B cell (primary cell): ENCODE measurements at regions not wholly inside any gene's neighbourhood (a gene's known extent, or its start where the extent isn't known, plus 50 kb on each side); places are given as distances from the start of the nearest gene placed in this dataset.

Experiments
- ATAC-seq: fragments of 200-7000 bp; cut with Tn5 transposase; one replicate; pipeline ENCODE4 v1.10.0; 2021; ENCODE audit warnings: low read depth, mild to moderate bottlenecking, moderate number of reproducible peaks, moderate library complexity
- CTCF ChIA-PET: fragments of 350-600 bp; sonication (Branson Sonifier 250); formaldehyde crosslinking; loops from one replicate; lab custom pipeline; 2021; ENCODE audit warnings: antibody characterized with exemption, inconsistent platforms; lab: Charles Lee
- POLR2A ChIA-PET: fragments of 350-600 bp; sonication (Branson Sonifier 250); formaldehyde crosslinking; loops from one replicate; lab custom pipeline; 2021; ENCODE audit warnings: antibody characterized with exemption; lab: Charles Lee
- DNase-seq: peaks from one replicate; pipeline ENCODE4 v3.0.0; 2013
- H2AFZ ChIP-seq: 2 replicates; pipeline ENCODE4 v1.6.1; 2012; ENCODE audit warnings: mild to moderate bottlenecking, low read depth, low read length; ENCODE audit not compliant: insufficient read depth, poor library complexity, severe bottlenecking
- H3K27ac ChIP-seq, 2 donors: 1 replicate in 1 of 2; 2 replicates in 1 of 2; pipeline ENCODE4 v1.5.1; 2012 to 2013; ENCODE audit warnings: low read length in 2 of 2, mild to moderate bottlenecking in 2 of 2, moderate library complexity in 1 of 2
- H3K27me3 ChIP-seq, 4 experiments: fragments of 200-600 bp in 1 of 4; sonication (generic) in 1 of 4; replicated peaks in 1 of 4; 1 replicate in 2 of 4; 2 replicates in 2 of 4; pipeline versions ENCODE4 v1.6.1 to v1.7.0; 2013 to 2016; ENCODE audit warnings: low read length in 3 of 4, mild to moderate bottlenecking in 2 of 4, mixed read lengths in 1 of 4, moderate library complexity in 1 of 4; ENCODE audit not compliant: insufficient read depth in 4 of 4, control insufficient read depth in 3 of 4; ENCODE audit errors: control extremely low read depth in 1 of 4
- H3K36me3 ChIP-seq, 2 experiments: replicated peaks in 1 of 2; 1 replicate in 1 of 2; 2 replicates in 1 of 2; pipeline versions ENCODE4 v1.6.1 to v1.7.1; 2013; ENCODE audit warnings: low read length in 1 of 2; ENCODE audit not compliant: insufficient read depth in 2 of 2, control insufficient read depth in 1 of 2; ENCODE audit errors: control extremely low read depth in 1 of 2, extremely low read depth in 1 of 2
- H3K4me1 ChIP-seq, 2 donors: fragments of 200-600 bp in 1 of 2; sonication (generic) in 1 of 2; 1 replicate in 1 of 2; 2 replicates in 1 of 2; pipeline versions ENCODE4 v1.5.1 to v1.6.1; 2013 to 2017; ENCODE audit warnings: low read length in 2 of 2; ENCODE audit not compliant: control insufficient read depth in 2 of 2, insufficient read depth in 2 of 2
- H3K4me2 ChIP-seq: replicated peaks from 2 replicates; pipeline ENCODE3; 2012; ENCODE audit warnings: mild to moderate bottlenecking, low read depth, low read length; ENCODE audit not compliant: poor library complexity, severe bottlenecking
- H3K4me3 ChIP-seq, 5 experiments: fragments of 200-600 bp in 1 of 5; sonication (generic) in 1 of 5; 1 replicate in 3 of 5; 2 replicates in 2 of 5; pipeline versions ENCODE4 v1.5.1 to v1.7.0; 2011 to 2016; ENCODE audit warnings: low read length in 4 of 5, mild to moderate bottlenecking in 4 of 5, low read depth in 2 of 5, control low read depth in 1 of 5, moderate library complexity in 1 of 5; ENCODE audit not compliant: insufficient read depth in 1 of 5; ENCODE audit errors: control extremely low read depth in 1 of 5, extremely low read depth in 1 of 5
- H3K79me2 ChIP-seq: fragments of 200-600 bp; sonication (generic); one replicate; pipeline ENCODE4 v1.6.0; 2016; ENCODE audit warnings: low read length; ENCODE audit not compliant: control insufficient read depth, insufficient read depth
- H3K9ac ChIP-seq: fragments of 200-600 bp; sonication (generic); 2 replicates; pipeline ENCODE4 v1.6.1; 2017; ENCODE audit warnings: mild to moderate bottlenecking, low read length, moderate library complexity
- H3K9me3 ChIP-seq, 3 donors: one replicate each; pipeline versions ENCODE4 v1.6.1 to v1.7.1; 2013; ENCODE audit warnings: low read length in 2 of 3; ENCODE audit not compliant: control insufficient read depth in 2 of 3, insufficient read depth in 1 of 3; ENCODE audit errors: control extremely low read depth in 1 of 3
- H4K20me1 ChIP-seq: 2 replicates; pipeline ENCODE4 v1.6.0; 2012; ENCODE audit warnings: mild to moderate bottlenecking, low read length; ENCODE audit not compliant: insufficient read depth, control insufficient read depth, poor library complexity, severe bottlenecking
- H3K27ac Mint-ChIP-seq: one replicate; pipeline ENCODE4 v1.8.0; 2021; ENCODE audit warnings: mixed read lengths
- H3K27me3 Mint-ChIP-seq: one replicate; pipeline ENCODE4 v1.8.0; 2021; ENCODE audit warnings: mixed read lengths
- H3K4me1 Mint-ChIP-seq: one replicate; pipeline ENCODE4 v1.8.0; 2021; ENCODE audit warnings: mixed read lengths
- H3K4me3 Mint-ChIP-seq: one replicate; pipeline ENCODE4 v1.8.0; 2021; ENCODE audit warnings: mixed read lengths
- H3K9me3 Mint-ChIP-seq: one replicate; pipeline ENCODE4 v1.8.0; 2022; ENCODE audit warnings: mixed read lengths; ENCODE audit not compliant: insufficient read depth
- CTCF ChIP-seq: fragments of 200-600 bp; IDR thresholded peaks from one replicate; pipeline ENCODE4 v1.8.0; 2022; ENCODE audit warnings: antibody characterized with exemption, mild to moderate bottlenecking
- EZH2 ChIP-seq: IDR thresholded peaks from 2 replicates; pipeline ENCODE4 v1.6.1; 2012; ENCODE audit warnings: borderline replicate concordance, low read depth, mild to moderate bottlenecking, moderate library complexity, low read length; ENCODE audit not compliant: insufficient read depth, poor library complexity, severe bottlenecking
- WGBS: methylation state at CpG from one replicate; pipeline ENCODE4 v1.1.5; 2013; ENCODE audit warnings: missing lambda C conversion rate; ENCODE audit not compliant: insufficient coverage; 5-methylcytosine and 5-hydroxymethylcytosine counted together
- intact Hi-C: fragments of 100-400 bp; cut with micrococcal nuclease; formaldehyde crosslinking; loops from one replicate; pipeline ENCODE4 v1.10.0; 2022

GRCh38 chr12:130263025-130263424, 74.7 kb upstream of the PIWIL1 start:
- H3K4me3 Mint-ChIP-seq: no peak overlapping the region
- 98% methylated on average over 5 of the region's 5 CpGs for WGBS
- ChIA-PET POLR2A (no interaction called here), CTCF (no interaction called here)
- DNase-seq: no peak
- H3K27ac Mint-ChIP-seq: no peak overlapping the region
- no peak overlapping the region for H3K4me3 ChIP-seq
- TF ChIP-seq CTCF: no peak
- TF ChIP-seq EZH2: no peak
- no peak overlapping the region for H2AFZ ChIP-seq
- no peaks in the 10 kb centered on the region for H3K27me3 ChIP-seq
- no peaks in the 10 kb centered on the region for H3K4me1 Mint-ChIP-seq
- H4K20me1 ChIP-seq: no peaks in the 10 kb centered on the region
- no peak overlapping the region for H3K27ac ChIP-seq
- no peaks in the 10 kb centered on the region for H3K36me3 ChIP-seq
- ATAC-seq: no peak
- no peak overlapping the region for H3K4me2 ChIP-seq
- no peaks in the 10 kb centered on the region for H3K27me3 Mint-ChIP-seq
- H3K9ac ChIP-seq: no peak overlapping the region
- intact Hi-C loops: no loop called here
- no peaks in the 10 kb centered on the region for H3K79me2 ChIP-seq
- H3K4me1 ChIP-seq: no peaks in the 10 kb centered on the region
- no peaks in the 10 kb centered on the region for H3K9me3 Mint-ChIP-seq
- H3K9me3 ChIP-seq: peaks cover 0 to 8% (median 0%) of the 10 kb centered on the region in 3 donors

- no peaks in the 10 kb centered on the region for H3K9me3 Mint-ChIP-seq
- no peak overlapping the region for H3K27ac Mint-ChIP-seq
- Histone ChIP-seq H3K79me2 (no peaks in the 10 kb centered on the region), H3K27me3 (no peaks in the 10 kb centered on the region), H3K9me3 (peaks cover 0 to 5% (median 0%) of the 10 kb centered on the region in 3 donors), H3K27ac (no peak overlapping the region), H3K4me3 (no peak overlapping the region), H4K20me1 (no peaks in the 10 kb centered on the region), H3K4me2 (no peak overlapping the region), H3K4me1 (no peaks in the 10 kb centered on the region), H2AFZ (no peak overlapping the region), H3K9ac (no peak overlapping the region), H3K36me3 (no peaks in the 10 kb centered on the region)
- 84% methylated on average over 6 of the region's 7 CpGs for WGBS
- ATAC-seq: no peak
- no peaks in the 10 kb centered on the region for H3K4me1 Mint-ChIP-seq
- no peaks in the 10 kb centered on the region for H3K27me3 Mint-ChIP-seq
- no peak for TF ChIP-seq CTCF
- no peak for TF ChIP-seq EZH2
- intact Hi-C loops: no loop called here
- no peak overlapping the region for H3K4me3 Mint-ChIP-seq
- DNase-seq: no peak
- CTCF ChIA-PET: no interaction called here
- POLR2A ChIA-PET: no interaction called here
These were observed 73.7 kb upstream of the PIWIL1 start for GRCh38 chr12:130263996-130264395.
